DMS79 (cell line): ENCODE measurements at regions not wholly inside any gene's neighbourhood (a gene's known extent, or its start where the extent isn't known, plus 50 kb on each side); places are given as distances from the start of the nearest gene placed in this dataset.

Source experiments
- DNase-seq: peaks from one replicate; lab custom pipeline; 2025; lab: John Stamatoyannopoulos, UW

GRCh38 chr9:89998633-89999032, 393.8 kb downstream of the GADD45G start:
- DNase-seq: no peak

DNA sequence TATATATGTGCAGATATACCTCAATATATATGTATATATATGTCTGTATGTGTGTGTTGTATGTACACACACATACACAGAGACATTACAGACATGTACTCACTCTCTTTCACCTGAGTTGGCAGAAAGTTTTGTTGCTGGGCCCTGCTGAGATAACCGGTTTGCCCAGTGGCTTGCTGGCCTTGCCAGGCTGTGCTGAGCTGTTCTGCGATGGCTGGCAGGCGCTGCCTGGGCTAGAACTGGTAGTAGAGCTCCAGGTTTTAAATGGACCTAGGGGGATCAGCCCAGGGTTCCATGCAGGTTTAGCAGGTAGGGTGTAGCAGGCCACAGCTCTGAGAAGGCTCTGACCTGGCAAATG, 394.3 kb downstream of the GADD45G start:
- no peak for DNase-seq

DNA sequence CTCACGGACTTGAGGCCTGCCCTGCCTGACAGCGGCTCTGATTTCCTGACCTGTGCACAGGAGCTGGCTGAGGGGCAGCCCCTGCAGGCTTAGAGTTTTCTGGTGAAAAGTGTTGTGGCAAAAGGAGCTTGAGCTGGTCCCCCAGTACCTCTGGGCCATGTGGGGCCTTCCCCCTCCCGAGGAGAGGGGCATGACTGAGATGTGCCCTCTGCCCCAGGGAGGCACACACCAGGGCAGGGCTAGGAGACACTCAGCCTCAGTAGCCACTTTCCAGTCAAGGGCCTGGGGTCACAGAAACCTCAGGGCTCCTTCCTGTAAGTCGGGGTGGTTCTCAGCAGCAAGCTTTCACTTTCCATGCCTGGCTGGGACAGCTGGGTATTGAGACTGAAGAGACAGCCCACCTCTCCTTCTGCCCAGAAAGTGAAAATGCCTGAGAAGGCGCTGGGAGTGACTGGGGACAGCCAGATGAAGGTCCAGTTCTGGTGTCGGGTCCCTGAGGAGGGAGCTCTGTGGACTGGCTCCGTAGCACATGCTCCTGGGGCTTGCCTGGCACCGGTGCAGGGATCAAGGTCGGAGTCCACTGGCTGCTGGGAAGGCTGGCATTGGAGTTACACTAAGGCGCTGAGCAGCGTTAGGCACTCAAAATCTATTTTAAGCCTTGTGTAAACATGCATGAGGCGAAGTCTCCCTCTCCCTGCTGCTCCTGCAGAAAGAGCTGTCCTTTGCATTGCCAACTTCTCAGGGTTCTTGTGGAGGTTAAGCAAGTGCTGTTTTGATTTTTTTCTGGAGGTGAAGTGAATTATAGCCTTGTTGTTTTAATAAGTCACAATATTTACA, 394.9 kb downstream of the GADD45G start:
- peak; percentile 55 for DNase-seq

DNA sequence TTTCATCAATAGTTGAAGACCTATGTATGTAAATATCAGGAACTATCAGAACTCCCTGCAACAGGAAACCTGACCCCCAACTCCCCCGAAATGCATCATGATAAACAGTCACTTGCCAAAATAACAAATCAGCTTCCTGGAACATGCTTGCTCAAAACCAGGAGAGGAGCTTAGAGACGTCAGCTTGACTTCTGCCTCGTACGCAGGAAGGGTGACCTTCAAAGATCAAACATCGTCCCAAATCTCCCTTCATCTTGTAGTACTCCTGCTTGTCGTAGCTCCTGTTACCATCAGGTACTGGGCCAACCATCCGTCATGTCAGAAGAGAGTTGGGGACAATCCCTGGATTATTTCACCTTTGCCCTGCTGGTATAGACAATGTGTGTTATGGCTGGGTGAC, 396.1 kb downstream of the GADD45G start:
- DNase-seq: no peak

DNA sequence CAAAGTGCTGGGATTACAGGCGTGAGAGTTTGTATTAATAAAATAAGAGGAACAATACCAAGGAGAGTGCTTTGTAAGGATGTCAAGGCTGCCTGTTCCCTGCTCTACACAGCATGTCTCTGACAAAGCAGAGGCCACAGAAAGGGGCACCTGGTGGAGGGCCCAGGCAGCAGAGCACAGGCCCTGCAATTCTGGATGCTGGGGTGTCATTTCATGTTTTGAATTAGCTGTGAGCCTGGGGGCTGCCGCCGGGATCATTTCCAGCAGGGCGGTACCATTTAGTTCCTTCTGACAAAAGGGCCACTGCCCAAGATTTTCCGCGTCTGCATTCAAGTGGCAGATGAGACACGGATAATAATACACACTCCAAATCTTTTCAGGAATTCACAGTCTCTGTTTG, 396.9 kb downstream of the GADD45G start:
- no peak for DNase-seq

GRCh38 chr9:90002397-90003271, 397.8 kb downstream of the GADD45G start:
- peak; percentile 15 for DNase-seq

GRCh38 chr9:90005388-90005787, 400.6 kb downstream of the GADD45G start:
- no peak for DNase-seq

GRCh38 chr9:90007516-90008440, 403.0 kb downstream of the GADD45G start:
- no peak for DNase-seq

- DNase-seq: no peak
Measured at GRCh38 chr9:90009447-90009846, 404.6 kb downstream of the GADD45G start.

DNA sequence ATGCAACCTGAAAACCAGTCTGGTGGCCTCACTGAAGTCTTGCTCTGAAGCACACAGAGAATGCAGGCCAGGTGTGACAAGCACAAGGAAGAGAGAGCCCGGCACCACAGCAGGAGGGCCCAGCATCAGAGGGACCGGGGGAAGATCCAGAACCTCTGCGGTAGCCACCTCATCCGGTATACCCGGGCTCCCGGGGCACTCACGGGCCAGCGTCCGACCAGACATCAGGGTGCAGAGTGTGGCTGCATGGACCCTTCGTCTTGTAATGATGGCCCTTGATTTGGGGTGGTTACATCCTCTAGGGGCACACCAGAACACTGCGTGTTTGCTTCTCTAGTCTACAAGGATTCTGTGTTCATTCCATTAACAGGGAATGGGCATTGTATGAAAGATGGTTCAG, 406.0 kb downstream of the GADD45G start:
- DNase-seq: no peak

GRCh38 chr9:90012949-90013348, 408.1 kb downstream of the GADD45G start:
- DNase-seq: no peak

DNA sequence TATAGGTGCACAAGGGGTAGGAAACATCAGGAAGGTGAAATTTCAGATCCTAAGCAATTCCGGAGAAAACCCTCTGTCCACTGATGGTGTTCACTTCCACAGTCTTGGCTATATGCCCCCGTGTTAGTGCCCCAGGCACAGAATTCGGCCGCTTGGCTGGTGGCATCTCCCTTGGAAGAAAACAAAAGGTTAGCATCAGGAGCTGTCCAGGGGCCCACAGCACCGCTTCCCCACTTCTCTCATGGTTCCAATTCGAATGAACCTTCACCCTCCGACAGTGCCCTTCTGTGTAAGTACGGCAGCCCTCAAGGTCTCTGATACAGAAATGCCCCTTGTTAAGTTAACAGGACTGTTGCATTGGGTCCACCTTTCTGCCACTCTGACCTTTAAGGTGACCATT, 409.0 kb downstream of the GADD45G start:
- DNase-seq: no peak

GRCh38 chr9:90014421-90014820, 409.6 kb downstream of the GADD45G start:
- peak; percentile 51 for DNase-seq

DNA sequence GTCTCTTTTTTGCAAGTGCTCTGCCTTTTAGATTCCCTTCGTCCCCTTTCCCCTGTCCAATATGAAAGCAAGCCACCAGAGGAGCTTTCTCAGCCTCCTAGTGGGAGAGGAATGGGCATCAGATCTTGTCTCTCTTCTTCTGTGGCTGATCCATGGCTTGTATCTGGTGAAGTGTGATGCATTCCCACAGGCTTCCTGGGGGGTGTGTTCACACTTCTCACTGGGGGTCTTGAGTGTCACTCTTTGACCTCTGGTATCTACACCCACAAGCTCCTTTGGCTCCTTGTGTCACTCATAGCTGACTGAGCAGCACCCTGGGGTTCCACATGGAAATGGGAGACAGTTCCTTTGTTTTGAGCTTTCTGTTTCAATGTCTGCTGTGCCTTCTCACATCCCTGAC, 411.5 kb downstream of the GADD45G start:
- no peak for DNase-seq

DNA sequence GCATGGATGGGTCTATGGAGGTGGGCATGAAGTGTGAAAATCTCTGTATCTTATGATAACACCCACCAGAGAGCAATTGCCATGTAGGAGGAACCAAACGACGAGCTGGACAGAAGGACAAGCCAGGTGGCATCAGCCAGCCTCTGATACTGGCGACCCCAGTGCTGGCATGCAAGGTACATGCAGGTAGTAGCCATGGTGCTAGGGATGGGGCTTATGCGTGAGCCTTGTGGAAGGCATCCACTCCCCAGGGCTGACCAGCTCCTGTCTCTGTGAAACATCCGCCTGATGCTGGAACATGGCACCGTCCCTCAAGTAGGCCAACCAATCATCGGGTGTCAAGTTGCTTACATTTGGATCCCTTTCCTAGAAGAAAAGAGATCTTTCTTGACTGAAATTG, 412.9 kb downstream of the GADD45G start:
- DNase-seq: no peak

DNA sequence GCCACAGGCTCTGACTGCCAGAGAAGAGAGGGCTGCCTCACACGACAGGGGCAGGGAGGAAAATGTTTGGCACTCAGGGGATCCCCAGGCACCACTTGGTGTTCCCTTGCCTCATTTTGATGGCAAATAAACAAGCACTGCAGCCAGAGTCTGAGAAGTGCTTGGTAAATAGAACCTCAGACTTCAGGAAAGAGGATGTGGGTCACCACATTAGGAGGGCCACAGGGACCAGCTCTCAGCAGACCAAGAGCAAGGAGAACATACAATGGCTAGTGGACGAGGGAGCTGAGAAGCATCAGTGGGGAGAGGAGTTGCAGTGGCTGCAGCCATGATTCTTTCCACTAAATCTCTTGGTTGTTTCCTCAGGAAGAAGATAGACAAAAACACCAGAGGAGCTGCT, 413.9 kb downstream of the GADD45G start:
- DNase-seq: peak; percentile 37

DNA sequence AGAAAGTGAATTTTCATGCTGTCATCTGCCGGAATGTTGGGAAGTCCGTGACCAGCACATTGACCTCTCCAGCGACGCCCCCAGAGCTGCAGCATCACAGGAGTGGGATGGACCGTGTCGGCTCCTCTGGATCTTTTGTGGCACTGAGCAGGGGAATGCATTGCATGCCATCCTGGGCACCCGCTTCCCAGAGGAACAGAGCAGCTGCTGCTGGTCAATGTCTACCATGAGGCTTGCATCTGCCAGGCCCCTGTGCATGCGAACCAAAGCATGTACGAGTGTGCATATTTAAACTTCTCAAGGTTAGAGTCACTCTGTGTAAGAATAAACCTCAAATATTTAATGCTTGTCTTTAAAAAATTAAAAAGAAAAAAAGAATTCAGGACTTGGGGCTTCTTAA, 414.8 kb downstream of the GADD45G start:
- DNase-seq: no peak

DNA sequence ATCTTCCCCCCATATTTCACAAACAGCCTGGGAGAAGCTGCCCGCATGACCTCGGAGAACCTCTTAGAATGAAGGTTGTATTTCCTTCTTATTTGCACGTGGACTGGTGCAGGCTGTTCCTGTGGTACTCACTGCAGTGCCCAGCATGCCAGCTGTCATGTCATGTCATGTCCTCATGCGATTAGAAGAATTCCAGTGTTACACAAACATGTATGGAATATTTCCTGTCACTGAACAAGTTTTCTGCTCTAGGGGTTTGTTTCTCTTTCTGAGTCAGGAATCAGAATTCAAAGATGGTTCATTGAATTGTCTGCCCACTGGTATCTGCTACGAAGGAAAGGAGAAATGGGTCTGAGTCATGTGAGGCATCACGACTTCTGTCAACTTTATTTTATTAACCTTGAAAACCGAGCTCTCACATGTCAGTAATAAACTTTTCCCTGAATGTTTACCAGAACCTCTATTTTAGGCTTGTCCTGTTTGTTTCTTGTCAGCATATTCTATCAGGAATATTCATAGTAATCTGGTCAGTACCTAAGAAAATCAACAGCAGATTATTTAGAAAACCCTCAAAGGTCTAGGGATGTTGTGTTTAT, 415.6 kb downstream of the GADD45G start:
- DNase-seq: no peak

- no peak for DNase-seq
Measured at GRCh38 chr9:90021216-90021906, 416.5 kb downstream of the GADD45G start.

- DNase-seq: no peak
Measured at GRCh38 chr9:90022474-90022873, 417.7 kb downstream of the GADD45G start.

- DNase-seq: no peak
Measured at GRCh38 chr9:90023861-90024260, 419.0 kb downstream of the GADD45G start.
